ENCODE measurements at regions not wholly inside any gene's neighbourhood (a gene's known extent, or its start where the extent isn't known, plus 50 kb on each side); places are given as distances from the start of the nearest gene placed in this dataset.
"Not testable (repeated sequence)": the region's sequence is repeated elsewhere in the genome, so short reads cannot be mapped to it uniquely, and the experiment has no call there.

GRCh38 chr2:89202518-89202917 is 511.0 kb downstream of the RPIA start:
- DNase-seq (ENCODE audit: low read depth, low spot score); in situ Hi-C loops (cut with HindIII; ENCODE audit: low pct_unique_long_range_greater_than_20kb, low sequenced_read_pairs): not testable (repeated sequence)

- in situ Hi-C loops (cut with HindIII; ENCODE audit: low pct_unique_long_range_greater_than_20kb, low sequenced_read_pairs): not testable (repeated sequence)
- peak; percentile 55 for DNase-seq (ENCODE audit: low read depth, low spot score)
Observed at GRCh38 chr2:89205153-89205552, 513.7 kb downstream of the RPIA start.

DNA sequence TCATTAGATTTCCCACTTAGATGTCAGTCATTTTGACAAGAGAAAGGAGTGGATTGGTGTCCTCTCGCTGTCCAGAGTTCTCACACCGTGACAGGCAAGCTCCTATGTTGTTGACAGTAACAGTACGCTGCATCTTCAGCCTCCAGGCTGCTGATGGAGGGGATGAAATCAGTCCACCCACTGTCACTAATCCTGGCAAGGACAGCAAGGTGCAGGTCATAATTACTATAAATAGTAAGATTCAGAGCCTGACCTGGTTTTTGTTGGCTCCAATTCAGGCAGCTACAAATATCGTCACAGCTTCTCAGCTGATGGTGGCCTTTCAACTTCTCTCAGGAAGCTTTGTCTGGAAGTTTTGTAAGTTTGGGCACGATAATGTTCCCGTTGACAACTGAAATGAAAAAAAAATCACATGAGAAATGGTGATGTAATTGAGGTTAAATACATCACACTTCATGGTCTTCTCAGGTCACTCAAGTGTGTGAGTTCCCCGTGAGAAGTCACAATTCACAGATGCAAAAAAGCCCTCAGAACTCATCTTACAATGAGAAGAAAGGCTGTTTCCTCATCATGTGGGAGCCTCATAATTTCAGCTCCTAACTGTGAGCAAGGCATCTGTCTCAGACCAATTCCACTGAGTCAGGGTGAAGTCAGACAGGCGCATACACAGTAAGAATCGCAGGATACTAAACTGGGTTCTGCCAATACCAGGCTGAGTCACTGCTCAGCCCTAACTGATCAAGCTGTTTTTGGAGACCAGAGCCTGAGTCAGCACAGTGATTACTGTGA is 516.9 kb downstream of the RPIA start:
- in situ Hi-C loops (cut with HindIII; ENCODE audit: low pct_unique_long_range_greater_than_20kb, low sequenced_read_pairs): not testable (repeated sequence)
- peak; percentile 14 for DNase-seq (ENCODE audit: low read depth, low spot score)

DNA sequence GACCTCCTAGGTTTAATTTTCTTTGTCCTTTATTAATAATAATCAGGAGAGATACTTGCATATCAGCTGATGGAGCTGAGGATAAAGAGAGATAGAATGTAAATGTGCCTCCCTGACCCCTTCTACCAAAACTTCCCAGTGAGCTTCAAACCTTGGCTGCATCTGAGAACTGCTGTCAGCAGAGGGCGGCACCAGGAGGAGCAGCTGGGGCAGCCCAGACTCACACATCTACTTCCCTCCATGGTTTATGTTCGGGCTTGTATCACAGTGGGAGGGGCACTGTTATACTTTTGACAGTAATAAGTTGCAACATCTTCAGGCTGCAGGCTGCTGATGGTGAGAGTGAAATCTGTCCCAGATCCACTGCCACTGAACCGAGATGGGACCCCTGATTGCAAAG is 521.7 kb downstream of the RPIA start:
- in situ Hi-C loops (cut with HindIII; ENCODE audit: low pct_unique_long_range_greater_than_20kb, low sequenced_read_pairs): not testable (repeated sequence)
- peak; percentile 43 for DNase-seq (ENCODE audit: low read depth, low spot score)

DNA sequence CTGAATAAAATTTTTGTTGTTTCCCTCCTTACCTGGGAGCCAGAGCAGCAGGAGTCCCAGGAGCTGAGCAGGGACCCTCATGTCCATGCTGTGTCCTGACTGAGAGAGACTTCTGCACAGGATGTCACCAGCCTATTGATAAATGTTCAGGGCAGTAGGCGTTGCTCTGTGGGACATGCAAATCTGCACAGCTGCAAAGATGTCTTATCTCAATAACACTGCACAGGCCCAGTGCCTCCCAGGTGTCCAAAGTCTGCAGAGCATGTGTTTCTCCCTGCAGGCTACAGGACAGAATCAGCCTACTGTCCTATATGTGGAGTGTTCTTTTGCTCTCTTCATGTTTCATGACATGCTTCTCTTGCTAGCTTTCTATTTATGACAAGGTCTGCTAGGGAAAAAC is 522.3 kb downstream of the RPIA start:
- DNase-seq (ENCODE audit: low read depth, low spot score); in situ Hi-C loops (cut with HindIII; ENCODE audit: low pct_unique_long_range_greater_than_20kb, low sequenced_read_pairs): not testable (repeated sequence)

DNA sequence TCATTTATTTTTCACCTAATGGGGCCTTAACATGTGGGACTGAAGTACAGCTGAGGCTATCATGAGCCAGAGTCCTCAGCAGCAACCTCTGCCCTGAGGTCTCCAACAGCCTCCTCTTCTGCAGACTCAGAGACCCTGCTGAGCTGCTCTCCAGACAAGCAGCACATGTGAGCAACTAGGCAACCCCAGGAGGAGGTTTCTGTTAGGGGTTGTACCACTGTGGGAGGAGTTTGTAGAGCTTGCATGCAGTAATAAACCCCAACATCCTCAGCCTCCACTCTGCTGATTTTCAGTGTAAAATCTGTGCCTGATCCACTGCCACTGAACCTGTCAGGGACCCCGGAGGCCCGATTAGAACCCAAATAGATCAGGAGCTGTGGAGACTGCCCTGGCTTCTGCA is 530.0 kb downstream of the RPIA start:
- DNase-seq (ENCODE audit: low read depth, low spot score); in situ Hi-C loops (cut with HindIII; ENCODE audit: low pct_unique_long_range_greater_than_20kb, low sequenced_read_pairs): not testable (repeated sequence)

DNA sequence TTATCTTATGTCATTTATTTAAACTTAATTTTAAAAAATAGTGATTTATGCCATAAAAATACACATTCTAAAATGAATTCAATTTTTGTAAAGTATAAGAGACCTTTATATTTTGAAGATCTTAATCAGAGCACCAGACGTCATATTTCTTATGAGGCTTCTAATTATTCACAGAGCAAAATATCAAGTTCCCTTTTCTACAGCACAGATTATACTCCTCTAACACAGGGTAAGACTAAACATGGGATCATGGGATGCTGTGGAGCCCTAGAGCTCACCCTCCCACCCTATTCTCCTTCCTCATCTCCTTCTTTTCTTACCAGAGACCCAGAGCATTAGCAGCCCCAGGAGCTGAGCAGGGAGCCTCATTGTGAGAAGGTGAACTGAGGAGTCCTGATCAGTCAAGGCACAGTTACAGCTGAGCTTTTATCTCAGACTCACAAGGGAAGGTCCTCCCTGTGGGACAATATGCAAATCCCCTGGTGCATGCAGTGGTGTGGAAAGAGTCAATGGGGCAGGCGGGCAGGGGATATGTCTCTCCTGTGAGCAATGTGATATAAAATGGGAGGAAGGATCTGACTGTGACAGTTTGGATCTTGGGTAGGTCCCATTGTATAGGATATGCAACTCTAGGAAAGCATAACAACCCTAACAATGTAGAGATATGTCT is 530.7 kb downstream of the RPIA start:
- DNase-seq (ENCODE audit: low read depth, low spot score); in situ Hi-C loops (cut with HindIII; ENCODE audit: low pct_unique_long_range_greater_than_20kb, low sequenced_read_pairs): not testable (repeated sequence)

DNA sequence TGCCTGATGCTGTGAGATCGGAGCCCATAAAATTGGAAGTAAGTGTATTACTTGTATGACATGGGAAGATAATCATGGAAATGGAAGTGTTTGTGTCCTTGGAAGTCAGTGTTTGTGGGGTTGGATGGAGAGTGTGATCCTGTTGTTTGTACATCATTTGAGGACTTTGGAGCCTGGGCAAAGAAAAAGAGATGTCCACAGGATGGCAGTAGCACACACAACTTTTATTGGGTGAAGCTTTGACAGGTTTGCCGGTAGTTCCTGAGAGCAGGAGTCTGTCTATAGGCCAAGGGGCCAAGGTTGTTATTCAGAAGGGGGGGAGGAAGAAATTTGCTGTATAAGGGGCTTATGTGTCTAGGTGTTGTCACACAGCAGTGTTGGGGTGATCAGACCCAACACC is 533.3 kb downstream of the RPIA start:
- in situ Hi-C loops (cut with HindIII; ENCODE audit: low pct_unique_long_range_greater_than_20kb, low sequenced_read_pairs): not testable (repeated sequence)
- DNase-seq (ENCODE audit: low read depth, low spot score): peak; percentile 56

DNA sequence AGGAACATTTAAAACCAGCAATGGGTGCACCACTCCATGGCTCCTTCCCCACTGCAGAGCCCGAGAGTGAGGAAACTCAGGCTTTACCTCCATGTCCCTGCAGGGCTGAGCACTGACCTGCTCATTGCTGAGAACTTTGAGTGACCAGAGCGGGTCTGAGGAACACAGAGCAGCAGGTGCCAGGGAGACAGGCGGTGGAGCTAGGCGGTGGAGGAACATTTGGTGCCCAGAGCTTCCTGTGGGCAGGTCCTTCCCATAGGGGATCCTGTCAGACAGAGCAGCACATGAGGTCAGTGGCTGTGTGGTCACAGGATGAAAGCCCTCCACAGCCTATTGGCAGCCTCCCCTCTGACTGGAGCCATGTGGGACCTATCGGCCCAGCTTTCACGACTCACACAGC is 538.5 kb downstream of the RPIA start:
- DNase-seq (ENCODE audit: low read depth, low spot score); in situ Hi-C loops (cut with HindIII; ENCODE audit: low pct_unique_long_range_greater_than_20kb, low sequenced_read_pairs): not testable (repeated sequence)

DNA sequence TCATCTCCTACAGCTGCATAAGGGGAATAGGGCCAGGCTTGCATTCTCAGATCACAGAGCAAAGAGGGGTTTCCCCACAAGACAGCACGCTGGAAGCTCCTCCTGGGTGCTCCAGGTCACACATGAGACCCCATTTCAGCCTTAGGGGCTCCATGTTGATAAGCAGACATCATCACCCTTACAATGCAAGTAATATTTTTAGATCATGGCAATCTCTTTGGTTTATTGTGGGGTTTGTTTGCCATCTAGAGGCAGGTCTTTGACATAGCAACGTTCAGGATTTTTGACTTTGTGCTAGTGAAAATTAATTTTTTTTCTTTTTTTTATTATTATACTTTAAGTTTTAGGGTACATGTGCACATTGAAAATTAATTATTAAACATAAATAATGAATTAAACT is 539.8 kb downstream of the RPIA start:
- in situ Hi-C loops (cut with HindIII; ENCODE audit: low pct_unique_long_range_greater_than_20kb, low sequenced_read_pairs): not testable (repeated sequence)

DNA sequence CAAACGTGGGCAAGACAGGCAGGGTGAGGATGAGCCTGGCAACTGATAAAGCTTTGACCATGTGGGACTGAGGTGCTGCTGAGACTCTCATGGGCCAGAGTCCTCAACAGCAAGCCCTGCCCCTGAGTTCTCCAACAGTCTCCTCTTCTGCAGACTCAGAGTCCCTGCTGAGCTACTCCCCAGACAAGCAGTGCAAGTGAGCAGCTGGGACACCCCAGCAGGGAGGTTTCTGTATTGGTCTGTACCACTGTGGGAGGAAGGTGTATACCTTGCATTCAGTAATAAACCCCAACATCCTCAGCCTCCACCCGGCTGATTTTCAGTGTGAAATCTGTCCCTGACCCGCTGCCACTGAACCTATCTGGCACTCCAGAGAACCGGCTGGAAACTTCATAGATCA is 542.5 kb downstream of the RPIA start:
- DNase-seq (ENCODE audit: low read depth, low spot score); in situ Hi-C loops (cut with HindIII; ENCODE audit: low pct_unique_long_range_greater_than_20kb, low sequenced_read_pairs): not testable (repeated sequence)

More for the DNA sequence above, 539.8 kb downstream of the RPIA start:
- DNase-seq (ENCODE audit: low read depth, low spot score): not testable (repeated sequence)

GRCh38 chr2:89234818-89235466 is 543.5 kb downstream of the RPIA start:
- DNase-seq (ENCODE audit: low read depth, low spot score); in situ Hi-C loops (cut with HindIII; ENCODE audit: low pct_unique_long_range_greater_than_20kb, low sequenced_read_pairs): not testable (repeated sequence)

GRCh38 chr2:89236832-89237450 is 545.5 kb downstream of the RPIA start:
- in situ Hi-C loops (cut with HindIII; ENCODE audit: low pct_unique_long_range_greater_than_20kb, low sequenced_read_pairs): not testable (repeated sequence)

GRCh38 chr2:89237783-89238182 is 546.3 kb downstream of the RPIA start:
- in situ Hi-C loops (cut with HindIII; ENCODE audit: low pct_unique_long_range_greater_than_20kb, low sequenced_read_pairs); DNase-seq (ENCODE audit: low read depth, low spot score): not testable (repeated sequence)

More at GRCh38 chr2:89236832-89237450, 545.5 kb downstream of the RPIA start:
- DNase-seq (ENCODE audit: low read depth, low spot score): not testable (repeated sequence)

- in situ Hi-C loops (cut with HindIII; ENCODE audit: low pct_unique_long_range_greater_than_20kb, low sequenced_read_pairs): not testable (repeated sequence)
- peak; percentile 34 for DNase-seq (ENCODE audit: low read depth, low spot score)
Observed at GRCh38 chr2:89243114-89243700, 551.7 kb downstream of the RPIA start.

GRCh38 chr2:89244407-89244806 is 552.9 kb downstream of the RPIA start:
- in situ Hi-C loops (cut with HindIII; ENCODE audit: low pct_unique_long_range_greater_than_20kb, low sequenced_read_pairs): not testable (repeated sequence)

GRCh38 chr2:89245478-89245877 is 554.0 kb downstream of the RPIA start:
- in situ Hi-C loops (cut with HindIII; ENCODE audit: low pct_unique_long_range_greater_than_20kb, low sequenced_read_pairs); DNase-seq (ENCODE audit: low read depth, low spot score): not testable (repeated sequence)

More at GRCh38 chr2:89244407-89244806, 552.9 kb downstream of the RPIA start:
- not testable (repeated sequence) for DNase-seq (ENCODE audit: low read depth, low spot score)

All from SK-MEL-5 (cell line).